Prostate gland (tissue), 2 donors: ENCODE measurements at regions not wholly inside any gene's neighbourhood (a gene's known extent, or its start where the extent isn't known, plus 50 kb on each side); places are given as distances from the start of the nearest gene placed in this dataset.
A peak's percentile ranks its signal among the peaks of the same experiment; 100 is the strongest.

Experiments used
- DNase-seq: peaks from one replicate; pipeline ENCODE4 v3.0.0-alpha.2; 2019; ENCODE audit warnings: low spot score
- H3K27ac ChIP-seq, 2 donors: fragments of 200-600 bp; sonication (generic); 2 replicates each; pipeline ENCODE4 v1.5.1; 2017 to 2019
- H3K27me3 ChIP-seq: fragments of 200-600 bp; sonication (generic); replicated peaks from 2 replicates; pipeline ENCODE4 v1.5.1; 2019; ENCODE audit not compliant: insufficient read depth
- H3K36me3 ChIP-seq, 2 donors: fragments of 200-600 bp; sonication (generic); 1 replicate in 1 of 2; 2 replicates in 1 of 2; pipeline versions ENCODE4 v1.5.1 to v1.8.1; 2017 to 2019
- H3K4me1 ChIP-seq: fragments of 200-600 bp; sonication (generic); replicated peaks from 2 replicates; pipeline ENCODE4 v1.5.1; 2019
- H3K4me3 ChIP-seq, 2 donors: fragments of 200-600 bp; sonication (generic); 2 replicates each; pipeline ENCODE4 v1.5.1; 2017 to 2019
- H3K9me3 ChIP-seq: fragments of 200-600 bp; sonication (generic); 2 replicates; pipeline ENCODE4 v1.5.1; 2017
- POLR2A ChIP-seq: fragments of 450-650 bp; IDR thresholded peaks from one replicate; pipeline ENCODE4 v1.6.1; 2016; ENCODE audit warnings: antibody characterized with exemption, mild to moderate bottlenecking
- POLR2AphosphoS5 ChIP-seq: sonication (generic); formaldehyde crosslinking; IDR thresholded peaks from one replicate; pipeline ENCODE4 v1.6.1; 2017; ENCODE audit warnings: antibody characterized with exemption
- WGBS: methylation state at CpG from one replicate; pipeline ENCODE4 v1.1.5; 2018; 5-methylcytosine and 5-hydroxymethylcytosine counted together
- intact Hi-C: fragments of 100-400 bp; cut with DNase I; formaldehyde crosslinking; loops from one replicate; pipeline ENCODE4 v1.14.2; 2022
- TF ChIP-seq, protein P1 (sequence below), 4 experiments: fragments of 200-600 bp in 2 of 4; fragments of 450-650 bp in 2 of 4; sonication (generic) in 2 of 4; IDR thresholded peaks; 1 replicate in 3 of 4; 2 replicates in 1 of 4; pipeline ENCODE4 v1.5.1; 2016 to 2019; ENCODE audit warnings: antibody characterized with exemption in 4 of 4, mild to moderate bottlenecking in 2 of 4, moderate library complexity in 2 of 4

DNA sequence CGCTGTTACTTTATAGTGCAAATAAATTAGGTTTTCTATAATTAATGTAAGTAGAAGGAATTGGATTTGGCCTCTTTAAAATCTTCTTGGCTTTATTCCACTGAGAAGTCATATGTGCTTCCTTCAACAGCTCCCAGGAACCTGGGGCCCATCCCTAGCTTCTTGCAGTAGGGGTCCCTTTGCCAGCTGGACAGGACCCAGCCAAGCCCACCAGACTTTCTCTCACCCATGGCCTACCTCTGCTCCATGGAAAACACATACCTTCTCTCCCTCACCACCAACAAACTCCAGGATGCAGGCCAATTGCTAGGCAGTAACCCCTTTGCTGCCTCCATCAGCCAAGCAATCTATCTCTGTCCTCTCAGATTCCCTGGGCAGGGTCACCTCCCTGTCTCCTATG, 84.0 kb downstream of the RSL24D1 start:
- Histone ChIP-seq H3K27ac (no peak overlapping the region), H3K36me3 (no peaks in the 10 kb centered on the region), H3K27me3 (no peaks in the 10 kb centered on the region), H3K4me1 (no peaks in the 10 kb centered on the region), H3K4me3 (no peak overlapping the region), H3K9me3 (no peaks in the 10 kb centered on the region)
- 33% methylated on average over 1 of the region's 1 CpG for WGBS
- intact Hi-C loops, result no loop called here
- no peak for TF ChIP-seq POLR2A
- TF ChIP-seq POLR2AphosphoS5, result no peak
- no peak for DNase-seq

DNA sequence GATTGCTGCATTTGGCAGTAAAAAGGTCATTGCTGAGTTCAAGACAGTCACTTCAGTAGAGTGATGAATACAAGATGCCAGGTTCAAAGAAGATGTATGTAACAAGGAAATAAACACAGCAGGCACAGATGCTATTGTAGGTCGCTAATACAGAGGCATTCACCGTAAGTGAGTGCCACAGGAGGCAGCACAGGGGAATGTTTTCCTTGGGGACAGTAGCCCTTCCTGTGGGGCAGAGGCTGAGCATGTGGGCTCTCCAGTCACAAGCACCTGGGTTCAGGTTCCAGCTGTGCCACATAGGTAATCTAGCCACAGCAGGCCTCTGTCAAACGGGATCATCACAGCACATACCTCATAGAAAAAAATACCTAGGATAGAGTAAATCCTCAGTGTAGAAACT, 86.3 kb downstream of the RSL24D1 start:
- Histone ChIP-seq H3K27me3 (no peaks in the 10 kb centered on the region), H3K4me3 (no peak overlapping the region), H3K4me1 (no peaks in the 10 kb centered on the region), H3K9me3 (no peaks in the 10 kb centered on the region), H3K36me3 (no peaks in the 10 kb centered on the region), H3K27ac (no peak overlapping the region)
- TF ChIP-seq POLR2A, result no peak
- no peak for TF ChIP-seq POLR2AphosphoS5
- TF ChIP-seq, protein P1, sequence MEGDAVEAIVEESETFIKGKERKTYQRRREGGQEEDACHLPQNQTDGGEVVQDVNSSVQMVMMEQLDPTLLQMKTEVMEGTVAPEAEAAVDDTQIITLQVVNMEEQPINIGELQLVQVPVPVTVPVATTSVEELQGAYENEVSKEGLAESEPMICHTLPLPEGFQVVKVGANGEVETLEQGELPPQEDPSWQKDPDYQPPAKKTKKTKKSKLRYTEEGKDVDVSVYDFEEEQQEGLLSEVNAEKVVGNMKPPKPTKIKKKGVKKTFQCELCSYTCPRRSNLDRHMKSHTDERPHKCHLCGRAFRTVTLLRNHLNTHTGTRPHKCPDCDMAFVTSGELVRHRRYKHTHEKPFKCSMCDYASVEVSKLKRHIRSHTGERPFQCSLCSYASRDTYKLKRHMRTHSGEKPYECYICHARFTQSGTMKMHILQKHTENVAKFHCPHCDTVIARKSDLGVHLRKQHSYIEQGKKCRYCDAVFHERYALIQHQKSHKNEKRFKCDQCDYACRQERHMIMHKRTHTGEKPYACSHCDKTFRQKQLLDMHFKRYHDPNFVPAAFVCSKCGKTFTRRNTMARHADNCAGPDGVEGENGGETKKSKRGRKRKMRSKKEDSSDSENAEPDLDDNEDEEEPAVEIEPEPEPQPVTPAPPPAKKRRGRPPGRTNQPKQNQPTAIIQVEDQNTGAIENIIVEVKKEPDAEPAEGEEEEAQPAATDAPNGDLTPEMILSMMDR (IDR thresholded peaks at IDR 0.05), result no peak
- intact Hi-C loops, result no loop called here
- 26% methylated on average over 3 of the region's 3 CpGs for WGBS
- no peak for DNase-seq

DNA sequence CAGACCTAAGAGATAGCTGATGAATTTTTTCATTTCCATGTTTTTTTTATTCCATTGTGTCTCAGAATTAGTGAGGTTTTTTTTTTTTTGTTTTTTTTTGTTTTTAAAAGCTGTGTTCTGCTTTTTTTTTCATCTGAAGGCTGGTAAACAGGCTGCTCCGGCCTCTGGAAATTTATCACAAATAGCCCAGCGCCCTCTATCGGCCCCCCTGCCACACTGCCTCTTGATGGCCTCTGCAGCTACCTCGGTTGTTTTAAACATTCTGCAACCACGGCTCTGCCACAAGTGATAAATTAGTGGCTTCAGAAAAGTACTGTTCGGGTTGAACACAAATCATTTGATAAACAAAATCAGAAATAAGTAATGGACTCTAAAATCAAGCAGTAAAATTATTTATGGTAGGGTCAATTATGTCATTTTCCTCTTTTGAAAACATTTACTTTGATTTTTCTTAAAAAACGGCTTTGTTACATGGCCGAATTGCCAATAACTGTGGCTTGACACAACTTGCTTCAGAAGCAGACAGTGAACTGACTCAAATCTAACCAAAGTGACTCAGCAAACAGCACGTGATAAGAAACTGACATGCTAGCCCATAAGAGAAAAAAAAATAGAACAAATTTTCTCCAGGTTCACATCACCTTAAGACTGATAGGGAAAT, 87.8 kb downstream of the RSL24D1 start:
- intact Hi-C loops, result no loop called here
- peak; percentile 59 for DNase-seq
- no peaks in the 10 kb centered on the region for H3K9me3 ChIP-seq
- H3K27ac ChIP-seq, result no peak overlapping the region
- TF ChIP-seq POLR2A, result no peak
- TF ChIP-seq, protein P1 (IDR thresholded peaks at IDR 0.05), result peak in 3 of 4 experiments; percentile 35 to 45 (median 39)
- no peak for TF ChIP-seq POLR2AphosphoS5
- H3K36me3 ChIP-seq, result no peaks in the 10 kb centered on the region
- no peaks in the 10 kb centered on the region for H3K27me3 ChIP-seq
- no peak overlapping the region for H3K4me3 ChIP-seq
- no peaks in the 10 kb centered on the region for H3K4me1 ChIP-seq
- WGBS, result 17% methylated on average over 9 of the region's 9 CpGs

GRCh38 chr15:55108448-55108847, 88.3 kb downstream of the RSL24D1 start:
- TF ChIP-seq POLR2AphosphoS5, result no peak
- Histone ChIP-seq H3K9me3 (no peaks in the 10 kb centered on the region), H3K4me3 (no peak overlapping the region), H3K27ac (no peak overlapping the region), H3K4me1 (no peaks in the 10 kb centered on the region), H3K36me3 (no peaks in the 10 kb centered on the region), H3K27me3 (no peaks in the 10 kb centered on the region)
- intact Hi-C loops, result no loop called here
- 72% methylated on average over 5 of the region's 5 CpGs for WGBS
- no peak for DNase-seq

GRCh38 chr15:55106155-55106554, 90.6 kb downstream of the RSL24D1 start:
- Histone ChIP-seq H3K9me3 (no peaks in the 10 kb centered on the region), H3K36me3 (no peaks in the 10 kb centered on the region), H3K4me3 (no peak overlapping the region), H3K27me3 (no peaks in the 10 kb centered on the region), H3K27ac (no peak overlapping the region), H3K4me1 (no peaks in the 10 kb centered on the region)
- TF ChIP-seq POLR2A (no peak), POLR2AphosphoS5 (no peak)
- TF ChIP-seq, protein P1 (IDR thresholded peaks at IDR 0.05), result no peak
- intact Hi-C loops, result no loop called here
- DNase-seq, result no peak
- 92% methylated on average over 3 of the region's 3 CpGs for whole genome bisulfite sequencing

GRCh38 chr15:55094136-55094535, 102.6 kb downstream of the RSL24D1 start:
- WGBS, result 10% methylated on average over 2 of the region's 2 CpGs

More at GRCh38 chr15:55094136-55094535, 102.6 kb downstream of the RSL24D1 start:
- TF ChIP-seq, protein P1 (IDR thresholded peaks at IDR 0.05), result no peak
- TF ChIP-seq POLR2A (no peak), POLR2AphosphoS5 (no peak)
- Histone ChIP-seq H3K36me3 (no peaks in the 10 kb centered on the region), H3K27me3 (no peaks in the 10 kb centered on the region), H3K9me3 (no peaks in the 10 kb centered on the region), H3K4me1 (no peaks in the 10 kb centered on the region), H3K4me3 (no peak overlapping the region), H3K27ac (no peak overlapping the region)
- DNase-seq, result no peak
- intact Hi-C loops, result no loop called here
